Hematopoietic multipotent progenitor cell treated with erythropoietin and hydrocortisone succinate and interleukin-3 and kit ligand, for 15 days (in vitro differentiated cells): ENCODE measurements at regions not wholly inside any gene's neighbourhood (a gene's known extent, or its start where the extent isn't known, plus 50 kb on each side); places are given as distances from the start of the nearest gene placed in this dataset.
"Not testable (repeated sequence)": the region's sequence is repeated elsewhere in the genome, so short reads cannot be mapped to it uniquely, and the experiment has no call there.

Experiments
- DNase-seq: peaks from one replicate; pipeline ENCODE4 v3.0.0-alpha.2; 2015; ENCODE audit warnings: low spot score

- DNase-seq = not testable (repeated sequence)
Observed at GRCh38 chr21:17293016-17293562, 219.8 kb upstream of the CXADR start.

GRCh38 chr21:17295997-17296396 is 216.8 kb upstream of the CXADR start:
- no peak for DNase-seq

DNA sequence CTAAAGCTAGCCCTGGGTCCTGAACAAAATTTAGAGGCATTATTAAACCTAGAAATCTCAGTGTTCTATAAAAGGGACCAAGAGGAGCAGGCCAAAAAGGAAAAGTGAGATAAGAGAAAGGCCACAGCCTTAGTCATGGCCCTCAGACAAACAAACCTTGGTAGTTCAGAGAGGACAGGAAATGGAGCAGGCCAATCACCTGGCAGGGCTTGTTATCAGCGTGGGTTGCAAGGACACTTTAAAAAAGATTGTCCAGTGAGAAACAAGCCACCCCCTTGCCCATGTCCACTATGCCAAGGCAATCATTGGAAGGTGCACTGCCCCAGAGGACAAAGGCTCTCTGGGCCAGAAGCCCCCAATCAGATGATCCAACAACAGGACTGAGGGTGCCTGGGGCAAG is 213.3 kb upstream of the CXADR start:
- not testable (repeated sequence) for DNase-seq

DNA sequence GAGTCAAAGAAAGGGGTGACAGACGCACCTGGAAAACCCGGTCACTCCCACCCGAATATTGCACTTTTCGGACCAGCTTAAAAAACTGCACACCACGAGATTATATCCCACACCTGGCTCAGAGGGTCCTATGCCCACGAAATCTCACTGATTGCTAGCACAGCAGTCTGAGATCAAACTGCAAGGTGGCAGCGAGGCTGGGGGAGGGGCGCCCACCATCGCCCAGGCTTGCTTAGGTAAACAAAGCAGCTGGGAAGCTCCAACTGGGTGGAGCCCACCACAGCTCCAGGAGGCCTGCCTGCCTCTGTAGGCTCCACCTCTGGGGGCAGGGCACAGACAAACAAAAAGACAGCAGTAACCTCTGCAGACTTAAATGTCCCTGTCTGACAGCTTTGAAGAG is 185.1 kb upstream of the CXADR start:
- DNase-seq = not testable (repeated sequence)

DNA sequence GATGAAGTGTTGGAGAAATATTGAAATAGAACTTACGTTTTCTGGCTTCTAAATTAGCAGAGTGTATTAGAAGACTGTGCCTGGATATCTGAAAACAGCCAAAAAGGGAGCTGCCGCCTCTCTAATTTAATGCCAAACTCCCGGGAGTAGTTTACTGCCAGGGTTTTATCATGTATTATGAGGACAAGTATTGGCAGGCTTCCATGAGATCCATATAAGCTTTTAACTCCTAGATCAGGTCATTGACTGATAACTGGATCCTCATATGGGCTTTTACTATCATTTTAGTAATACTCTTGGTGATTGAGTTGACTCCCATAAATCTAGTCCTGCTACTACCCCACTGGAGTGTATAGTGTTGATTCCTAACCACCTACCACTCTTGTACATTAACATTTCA is 178.4 kb upstream of the CXADR start:
- DNase-seq = no peak

DNA sequence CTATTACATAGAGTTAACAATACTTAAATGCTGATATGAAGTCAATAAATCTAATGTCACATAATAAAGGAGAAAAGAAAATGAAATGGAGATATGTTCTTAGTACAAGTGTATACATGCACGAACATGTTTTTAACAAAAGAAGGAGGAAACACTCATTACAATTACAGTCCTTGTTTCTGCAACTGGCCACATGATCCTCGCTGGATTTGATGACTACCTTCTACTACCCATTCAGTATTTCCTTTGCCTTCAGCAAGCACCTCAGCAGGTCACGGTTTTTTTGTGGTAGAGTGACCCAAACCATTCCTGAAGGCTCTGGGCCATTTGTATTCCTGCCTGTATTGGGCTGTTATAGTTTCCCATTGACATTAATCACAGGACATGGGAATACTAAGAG is 172.8 kb upstream of the CXADR start:
- DNase-seq = no peak

DNA sequence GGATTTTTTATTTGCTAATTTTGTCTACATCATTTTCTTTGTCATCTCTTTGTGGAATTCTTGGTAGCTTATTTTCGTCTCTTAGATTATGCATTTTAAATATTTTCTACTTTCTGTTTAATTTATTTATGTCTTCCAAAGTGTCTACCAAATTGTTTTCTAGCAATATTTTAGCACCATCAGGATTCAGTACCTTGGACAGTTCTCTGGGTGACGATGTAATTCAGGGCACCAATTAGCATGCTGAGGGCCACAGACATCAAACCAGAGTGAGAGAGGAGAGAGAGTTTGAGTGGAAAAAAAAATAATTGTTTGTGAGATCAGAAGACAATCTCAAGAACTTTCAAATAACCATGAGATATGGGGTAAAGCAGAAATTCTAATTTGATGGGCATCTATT is 169.8 kb upstream of the CXADR start:
- DNase-seq = no peak

DNA sequence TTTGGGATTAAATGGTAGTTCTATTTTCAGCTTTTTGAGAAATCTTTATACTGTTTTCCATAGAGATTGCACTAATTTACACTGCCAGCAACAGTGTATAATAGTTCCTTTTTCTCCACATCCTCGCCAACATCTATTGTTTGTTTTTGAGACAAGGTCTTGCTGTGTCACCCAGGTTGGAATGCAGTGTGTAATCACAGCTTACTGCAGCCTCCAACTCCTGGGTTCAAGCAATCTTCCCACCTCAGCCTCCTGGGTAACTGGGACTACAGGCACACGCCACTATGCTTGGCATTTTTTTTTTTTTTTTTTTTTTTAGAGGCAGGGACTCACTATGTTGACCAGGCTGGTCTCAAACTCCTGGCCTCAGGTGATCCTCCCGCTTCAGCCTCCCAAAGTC is 164.5 kb upstream of the CXADR start:
- DNase-seq = no peak

- DNase-seq = no peak
Observed at GRCh38 chr21:17348849-17349248, 164.0 kb upstream of the CXADR start.

DNA sequence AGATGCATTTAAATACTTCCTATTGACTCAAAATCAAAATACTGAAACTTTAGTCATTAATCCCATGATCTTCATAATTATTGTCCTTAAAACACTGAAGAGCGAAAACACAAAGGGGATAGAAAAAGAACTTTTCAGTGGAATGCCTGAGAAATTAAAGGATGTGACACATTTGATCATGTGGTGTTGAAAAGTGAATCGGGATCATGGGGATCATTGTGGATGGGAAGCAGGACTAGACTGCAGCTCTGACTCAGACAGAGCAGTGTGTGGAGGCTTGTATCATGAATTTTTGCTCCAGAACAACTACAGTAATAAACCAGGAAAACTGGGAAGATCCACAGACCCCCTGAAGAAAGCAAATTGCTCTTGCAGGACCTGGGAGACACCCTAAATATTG is 161.1 kb upstream of the CXADR start:
- DNase-seq = no peak

GRCh38 chr21:17352996-17353655 is 159.7 kb upstream of the CXADR start:
- no peak for DNase-seq

DNA sequence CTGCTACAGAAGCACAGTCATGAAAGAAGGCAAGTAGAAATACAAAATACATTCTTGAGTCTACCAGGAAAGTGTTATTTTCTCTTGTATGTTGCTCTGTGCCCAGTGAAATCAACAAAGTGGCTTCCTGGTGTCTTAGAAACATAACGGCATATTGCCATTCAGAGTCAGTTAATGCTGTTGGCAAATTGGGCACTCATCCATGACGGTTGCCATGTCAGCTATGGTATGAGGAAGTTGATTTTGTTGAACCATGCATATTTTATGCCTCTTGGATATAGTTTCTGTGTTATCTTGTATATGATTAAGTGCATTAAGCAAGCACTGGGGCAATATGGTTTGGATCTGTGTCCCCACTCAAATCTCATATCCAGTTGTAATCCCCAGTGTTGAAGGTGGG is 153.1 kb upstream of the CXADR start:
- no peak for DNase-seq

- no peak for DNase-seq
Observed at GRCh38 chr21:17368748-17369363, 144.0 kb upstream of the CXADR start.

DNA sequence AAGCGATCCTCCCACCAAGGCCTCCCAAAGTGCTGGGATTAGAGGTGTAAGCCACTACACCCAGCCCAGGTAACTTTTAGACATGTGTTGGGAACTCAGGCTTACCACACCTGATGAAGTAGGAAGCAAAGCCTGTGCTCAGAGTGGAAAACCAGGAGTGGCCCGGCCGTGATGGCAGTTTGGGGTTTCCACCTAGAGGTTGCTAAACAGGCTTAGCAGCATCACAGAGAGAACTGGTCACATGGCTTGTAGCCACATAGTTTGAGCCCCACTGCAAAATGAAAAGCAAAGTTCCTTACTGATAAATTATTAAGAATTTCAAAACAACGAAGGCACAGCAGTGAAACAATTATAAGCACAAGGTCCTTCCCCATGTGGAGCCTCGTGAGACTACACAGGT is 142.6 kb upstream of the CXADR start:
- no peak for DNase-seq

- DNase-seq = no peak
Observed at GRCh38 chr21:17370916-17371315, 141.9 kb upstream of the CXADR start.

- DNase-seq = no peak
Observed at GRCh38 chr21:17371450-17371849, 141.4 kb upstream of the CXADR start.

DNA sequence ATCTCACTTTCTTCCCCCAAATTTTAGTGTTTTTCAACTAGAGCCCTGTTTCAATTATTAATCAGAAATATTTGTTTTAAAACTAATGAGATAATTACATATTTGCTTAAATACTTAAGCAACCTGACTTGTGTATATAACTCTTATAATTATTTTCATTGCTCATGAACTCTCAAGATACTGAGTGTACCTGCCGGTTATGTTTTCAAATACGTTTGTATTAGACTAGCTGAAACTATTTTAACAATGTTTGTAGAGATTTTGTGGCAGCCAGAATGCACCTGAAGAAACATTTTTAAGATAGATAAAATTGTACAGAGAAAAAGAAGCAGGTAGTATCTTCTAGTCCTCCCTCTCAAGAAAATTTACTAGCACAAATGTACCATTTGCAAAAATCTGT is 140.6 kb upstream of the CXADR start:
- no peak for DNase-seq

- DNase-seq = no peak
Observed at GRCh38 chr21:17386498-17386897, 126.3 kb upstream of the CXADR start.

DNA sequence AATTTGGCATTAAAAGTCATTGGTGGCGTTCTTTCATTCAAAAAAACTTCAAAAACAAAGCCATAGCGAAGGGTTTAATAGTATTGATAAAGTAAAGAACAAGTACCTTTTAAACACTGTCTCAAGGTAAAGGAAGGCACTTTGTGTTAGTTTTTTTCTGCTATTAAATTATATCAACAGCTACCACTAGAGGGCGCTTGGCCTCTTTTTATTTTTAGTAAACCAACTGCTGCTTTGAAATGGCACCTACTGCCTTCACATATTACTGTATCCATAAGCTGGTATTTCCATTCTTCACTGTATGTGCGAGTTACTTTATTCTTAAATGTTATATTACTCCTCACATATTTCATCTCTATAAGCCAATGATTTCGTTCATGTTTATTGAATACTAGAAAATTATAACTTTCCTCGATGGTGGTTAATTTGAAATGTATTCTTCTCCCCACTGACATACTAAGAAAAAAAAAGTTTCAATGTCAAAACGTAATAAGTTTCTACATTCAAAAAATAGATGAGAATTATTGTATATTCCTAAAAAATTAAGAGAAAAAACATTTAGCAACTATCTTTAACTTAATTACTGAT is 125.7 kb upstream of the CXADR start:
- peak; percentile 67 for DNase-seq

- DNase-seq = no peak
Observed at GRCh38 chr21:17388226-17388625, 124.6 kb upstream of the CXADR start.

GRCh38 chr21:17389311-17389710 is 123.5 kb upstream of the CXADR start:
- no peak for DNase-seq

GRCh38 chr21:17390569-17390968 is 122.3 kb upstream of the CXADR start:
- DNase-seq = no peak

DNA sequence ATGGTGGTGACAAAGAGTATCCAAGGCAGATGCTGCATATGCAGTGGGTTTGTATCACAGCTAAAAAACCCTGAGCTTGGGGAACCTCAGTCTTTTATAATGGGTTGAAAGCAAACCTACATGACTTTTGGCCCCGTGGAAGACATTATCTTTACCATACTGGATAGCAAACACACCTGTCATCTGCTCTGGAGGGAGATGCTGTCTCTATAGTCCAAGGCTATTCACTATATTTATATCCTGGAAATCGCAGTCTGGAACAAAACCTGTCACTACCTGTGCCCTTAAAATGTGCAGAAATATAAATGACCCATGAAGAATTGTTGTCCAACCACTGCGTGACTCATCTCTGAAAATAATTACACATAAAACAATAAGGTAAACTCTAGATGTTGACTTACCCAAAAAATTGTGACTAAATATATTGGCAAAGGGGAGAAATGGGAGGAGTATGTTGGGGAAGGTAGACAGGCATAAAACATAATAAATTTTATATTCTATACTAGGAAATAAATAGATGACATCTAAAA is 121.0 kb upstream of the CXADR start:
- no peak for DNase-seq
